CD4-positive, alpha-beta T cell (primary cell): ENCODE measurements at regions not wholly inside any gene's neighbourhood (a gene's known extent, or its start where the extent isn't known, plus 50 kb on each side); places are given as distances from the start of the nearest gene placed in this dataset.

Experiments
- ATAC-seq: fragments of 200-7000 bp; cut with Tn5 transposase; one replicate; pipeline ENCODE4 v1.10.0; 2022; ENCODE audit warnings: mild to moderate bottlenecking; ENCODE audit not compliant: poor library complexity
- CTCF ChIA-PET: fragments of 350-600 bp; sonication (Branson Sonifier 250); formaldehyde crosslinking; loops from one replicate; lab custom pipeline; 2021; ENCODE audit warnings: antibody characterized with exemption, inconsistent platforms; lab: Charles Lee
- POLR2A ChIA-PET: fragments of 350-600 bp; sonication (Branson Sonifier 250); formaldehyde crosslinking; loops from one replicate; lab custom pipeline; 2021; ENCODE audit warnings: antibody characterized with exemption, inconsistent platforms; lab: Charles Lee
- DNase-seq, 14 experiments: peaks; one replicate each; pipeline ENCODE4 v3.0.0-alpha.2; 2013 to 2020; ENCODE audit warnings: mixed read lengths in 2 of 14
- H3K27ac ChIP-seq, 2 donors: one replicate each; pipeline versions ENCODE4 v1.5.1 to v1.7.0; 2013; ENCODE audit warnings: low read length in 2 of 2, low read depth in 1 of 2, mild to moderate bottlenecking in 1 of 2
- H3K27me3 ChIP-seq, 2 experiments: 1 replicate in 1 of 2; 2 replicates in 1 of 2; pipeline versions ENCODE4 v1.6.1 to v1.7.0; 2013; ENCODE audit warnings: low read length in 2 of 2, control low read depth in 1 of 2, mild to moderate bottlenecking in 1 of 2, moderate library complexity in 1 of 2; ENCODE audit not compliant: insufficient read depth in 2 of 2, control insufficient read depth in 1 of 2
- H3K36me3 ChIP-seq: one replicate; pipeline ENCODE4 v1.6.1; 2013; ENCODE audit warnings: low read length, control low read depth; ENCODE audit not compliant: insufficient read depth
- H3K4me1 ChIP-seq: one replicate; pipeline ENCODE4 v1.6.1; 2013; ENCODE audit warnings: low read length, control low read depth; ENCODE audit not compliant: insufficient read depth
- H3K4me3 ChIP-seq: one replicate; pipeline ENCODE4 v1.5.1; 2013; ENCODE audit warnings: mild to moderate bottlenecking, low read length, moderate library complexity
- H3K9me3 ChIP-seq, 2 experiments: 1 replicate in 1 of 2; 2 replicates in 1 of 2; pipeline versions ENCODE4 v1.6.1 to v1.7.0; 2013; ENCODE audit warnings: low read length in 2 of 2, mild to moderate bottlenecking in 2 of 2, control low read depth in 1 of 2, moderate library complexity in 1 of 2; ENCODE audit not compliant: control insufficient read depth in 1 of 2, insufficient read depth in 1 of 2
- H3K27ac Mint-ChIP-seq: one replicate; pipeline ENCODE4 v1.8.0; 2020; ENCODE audit warnings: mixed read lengths
- H3K27me3 Mint-ChIP-seq: one replicate; pipeline ENCODE4 v1.8.0; 2021; ENCODE audit warnings: mixed read lengths
- H3K36me3 Mint-ChIP-seq: one replicate; pipeline ENCODE4 v1.8.0; 2021; ENCODE audit warnings: low read depth, mixed read lengths
- H3K4me1 Mint-ChIP-seq: one replicate; pipeline ENCODE4 v1.8.0; 2021; ENCODE audit warnings: low read depth, mixed read lengths
- H3K4me3 Mint-ChIP-seq: one replicate; pipeline ENCODE4 v1.8.0; 2020; ENCODE audit warnings: mild to moderate bottlenecking, mixed read lengths
- H3K9me3 Mint-ChIP-seq: one replicate; pipeline ENCODE4 v1.8.0; 2020; ENCODE audit warnings: mixed read lengths
- CTCF ChIP-seq: fragments of 200-600 bp; IDR thresholded peaks from one replicate; pipeline ENCODE4 v1.8.0; 2022; ENCODE audit warnings: antibody characterized with exemption, mild to moderate bottlenecking
- intact Hi-C, 2 experiments: fragments of 100-400 bp; cut with DNase I in 1 of 2; cut with micrococcal nuclease in 1 of 2; formaldehyde crosslinking; loops; one replicate each; pipeline versions ENCODE4 v1.15.1 to v1.9.0; 2023 to 2025; cut with DNase I, micrococcal nuclease

GRCh38 chr17:70373369-70373768 is 204.0 kb downstream of the KCNJ2 start:
- TF ChIP-seq CTCF = no peak
- ATAC-seq = no peak
- H3K36me3 ChIP-seq = no peaks in the 10 kb centered on the region
- no peaks in the 10 kb centered on the region for H3K4me1 ChIP-seq
- no peaks in the 10 kb centered on the region for H3K27me3 ChIP-seq
- no peaks in the 10 kb centered on the region for H3K4me1 Mint-ChIP-seq
- intact Hi-C loops = no loop called here
- H3K27me3 Mint-ChIP-seq = no peaks in the 10 kb centered on the region
- ChIA-PET POLR2A (no interaction called here), CTCF (no interaction called here)
- no peak for DNase-seq
- no peak overlapping the region for H3K27ac ChIP-seq
- no peaks in the 10 kb centered on the region for H3K9me3 Mint-ChIP-seq
- H3K4me3 Mint-ChIP-seq = no peak overlapping the region
- no peaks in the 10 kb centered on the region for H3K9me3 ChIP-seq
- H3K27ac Mint-ChIP-seq = no peak overlapping the region
- H3K36me3 Mint-ChIP-seq = no peaks in the 10 kb centered on the region
- H3K4me3 ChIP-seq = no peak overlapping the region

- Mint-ChIP-seq H3K9me3 (no peaks in the 10 kb centered on the region), H3K36me3 (no peaks in the 10 kb centered on the region), H3K27me3 (no peaks in the 10 kb centered on the region), H3K4me3 (no peak overlapping the region), H3K27ac (no peak overlapping the region), H3K4me1 (no peaks in the 10 kb centered on the region)
- intact Hi-C loops = no loop called here
- no peak for ATAC-seq
- H3K36me3 ChIP-seq = no peaks in the 10 kb centered on the region
- H3K4me1 ChIP-seq = no peaks in the 10 kb centered on the region
- H3K9me3 ChIP-seq = no peaks in the 10 kb centered on the region
- H3K27ac ChIP-seq = no peak overlapping the region
- no peak overlapping the region for H3K4me3 ChIP-seq
- CTCF ChIA-PET = no interaction called here
- no peaks in the 10 kb centered on the region for H3K27me3 ChIP-seq
- POLR2A ChIA-PET = no interaction called here
- DNase-seq = no peak
- no peak for TF ChIP-seq CTCF
Observed at GRCh38 chr17:70374496-70374895, 205.2 kb downstream of the KCNJ2 start.

GRCh38 chr17:70375406-70375805 is 206.1 kb downstream of the KCNJ2 start:
- Mint-ChIP-seq H3K27ac (no peak overlapping the region), H3K4me3 (no peak overlapping the region), H3K9me3 (no peaks in the 10 kb centered on the region), H3K36me3 (no peaks in the 10 kb centered on the region), H3K27me3 (no peaks in the 10 kb centered on the region), H3K4me1 (no peaks in the 10 kb centered on the region)
- DNase-seq = no peak
- ChIA-PET CTCF (interaction anchor here (0.8 kb wide), 1 partner anchor 10 kb away, joined by 3 read pairs; no protein-coding TSS in a partner anchor), POLR2A (no interaction called here)
- Histone ChIP-seq H3K9me3 (no peaks in the 10 kb centered on the region), H3K27ac (no peak overlapping the region), H3K4me1 (no peaks in the 10 kb centered on the region), H3K4me3 (no peak overlapping the region), H3K36me3 (no peaks in the 10 kb centered on the region), H3K27me3 (no peaks in the 10 kb centered on the region)
- ATAC-seq = no peak
- intact Hi-C loops = no loop called here
- TF ChIP-seq CTCF = no peak
